HG03439 (cell line): ENCODE measurements at regions not wholly inside any gene's neighbourhood (a gene's known extent, or its start where the extent isn't known, plus 50 kb on each side); places are given as distances from the start of the nearest gene placed in this dataset.
"Not testable (repeated sequence)": the region's sequence is repeated elsewhere in the genome, so short reads cannot be mapped to it uniquely, and the experiment has no call there.

ENCODE experiments used
- ATAC-seq: cut with Tn5 transposase; IDR thresholded peaks from one replicate; pipeline ENCODE4 v1.9.1; 2021; ENCODE audit warnings: mild to moderate bottlenecking, moderate library complexity; ENCODE audit not compliant: unreplicated experiment

DNA sequence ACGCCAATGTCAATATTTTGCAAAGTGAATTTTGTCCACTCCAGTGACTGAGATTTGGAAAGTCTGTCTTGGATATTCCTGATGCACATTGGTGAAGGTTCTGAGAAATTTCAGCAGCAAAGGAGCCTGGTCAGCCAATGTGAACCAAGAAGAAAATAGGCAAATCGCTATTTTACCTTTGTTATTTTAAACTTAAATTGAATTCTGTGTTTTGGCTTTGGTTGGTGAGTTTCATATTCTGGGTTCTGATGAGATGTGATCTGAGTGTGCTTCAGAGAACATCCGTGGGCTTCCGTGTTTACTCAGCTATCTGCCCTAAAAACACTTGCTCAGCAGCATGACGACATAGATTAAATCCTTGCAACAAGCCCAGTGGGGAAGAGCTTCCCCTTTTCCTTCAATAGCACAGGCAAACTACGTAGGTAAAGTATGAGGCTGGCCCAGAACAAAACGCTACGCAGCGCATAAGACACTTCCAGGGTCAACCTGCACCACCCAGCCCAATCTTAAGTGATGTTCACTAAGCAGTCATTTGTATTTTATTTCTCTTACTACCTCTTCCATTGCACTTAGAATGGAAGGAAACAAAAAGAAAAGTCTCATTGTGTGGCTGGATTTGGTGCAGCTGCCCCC lies 176.4 kb upstream of the KAZN start:
- ATAC-seq, result no peak

DNA sequence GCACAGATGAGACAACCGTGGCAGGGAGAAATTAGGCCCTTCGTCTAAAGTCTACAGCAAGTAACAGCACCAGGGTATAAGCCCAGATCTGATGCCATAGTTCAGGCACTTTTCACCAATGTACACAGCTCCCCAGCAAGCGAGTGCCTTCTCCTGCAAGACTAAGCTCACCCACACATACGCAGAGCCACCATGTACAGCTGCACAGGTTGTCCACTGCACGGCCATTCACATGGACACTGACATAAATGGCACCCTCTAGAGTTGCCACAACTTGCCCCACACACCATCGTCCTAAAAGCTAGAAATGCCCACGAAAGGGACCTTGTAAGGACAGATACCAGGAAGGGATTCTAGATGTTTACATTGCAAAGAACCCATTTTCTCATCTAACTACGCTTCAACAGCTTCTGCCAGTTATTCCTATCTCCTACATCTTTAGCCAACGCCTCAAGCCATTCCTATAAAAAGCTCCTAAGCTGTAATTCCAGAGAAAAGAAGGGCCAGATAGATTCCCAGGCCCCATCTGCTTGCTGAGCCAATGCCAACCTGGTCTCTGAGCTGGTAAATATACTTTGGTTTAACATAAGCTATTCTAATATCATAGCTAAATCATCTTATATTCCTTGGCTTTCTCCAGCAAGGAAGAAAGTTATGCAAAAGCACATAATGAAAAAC lies 174.0 kb upstream of the KAZN start:
- ATAC-seq, result no peak

DNA sequence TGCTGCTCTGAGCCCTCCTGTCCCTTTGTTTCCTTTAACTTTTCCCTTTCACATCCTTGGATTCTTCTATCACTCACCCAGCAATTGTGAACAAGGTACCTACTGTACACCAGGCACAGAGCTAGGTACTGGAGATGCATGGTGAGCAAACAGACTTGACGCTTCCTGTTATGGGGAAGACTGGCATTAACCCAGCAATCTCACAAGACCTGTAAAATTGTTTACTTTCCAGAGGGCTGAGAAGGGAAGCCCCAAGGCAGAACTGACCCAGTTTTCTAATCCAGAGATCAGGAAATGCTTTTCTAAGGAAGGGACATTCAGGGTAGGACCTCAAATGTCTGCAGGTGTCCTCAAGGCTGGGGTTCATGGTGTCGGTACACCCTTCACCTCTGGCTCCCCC lies 171.6 kb upstream of the KAZN start:
- ATAC-seq, result no peak

DNA sequence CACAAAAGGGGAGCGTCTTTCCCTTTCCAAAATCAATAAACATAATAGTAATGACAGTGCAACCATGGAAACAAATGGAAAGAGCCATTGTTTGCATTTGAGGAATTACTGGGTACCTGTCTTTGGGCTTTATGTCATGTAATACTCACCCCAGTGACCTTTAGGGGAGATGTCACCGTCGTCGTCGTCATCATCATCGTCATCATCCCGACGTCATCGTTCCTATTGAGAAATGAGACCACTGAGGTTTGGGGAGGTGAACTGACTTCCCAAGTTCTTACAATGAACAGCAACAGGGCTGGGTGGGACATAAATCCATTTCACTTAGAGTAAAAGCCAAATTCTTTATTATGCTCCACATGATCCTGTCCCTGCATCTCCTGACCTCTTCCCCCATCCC lies 168.9 kb upstream of the KAZN start:
- no peak for ATAC-seq

DNA sequence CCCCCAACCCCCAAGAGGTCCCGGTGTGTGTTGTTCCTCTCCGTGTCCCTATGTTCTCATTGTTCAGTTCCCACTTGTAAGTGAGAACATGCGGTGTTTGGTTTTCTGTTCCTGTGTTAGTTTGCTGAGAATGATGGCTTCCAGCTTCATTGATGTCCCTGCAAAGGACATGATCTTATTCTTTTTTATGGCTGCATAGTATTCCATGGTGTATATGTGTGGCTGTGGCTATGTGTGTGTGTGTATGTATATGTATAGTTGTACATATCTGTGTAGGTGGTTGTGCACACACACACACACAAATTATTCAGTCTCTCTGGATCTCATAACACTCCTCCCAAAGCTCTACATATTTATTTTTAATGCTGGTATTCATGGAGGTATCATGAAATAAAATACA lies 165.8 kb upstream of the KAZN start:
- ATAC-seq, result not testable (repeated sequence)

DNA sequence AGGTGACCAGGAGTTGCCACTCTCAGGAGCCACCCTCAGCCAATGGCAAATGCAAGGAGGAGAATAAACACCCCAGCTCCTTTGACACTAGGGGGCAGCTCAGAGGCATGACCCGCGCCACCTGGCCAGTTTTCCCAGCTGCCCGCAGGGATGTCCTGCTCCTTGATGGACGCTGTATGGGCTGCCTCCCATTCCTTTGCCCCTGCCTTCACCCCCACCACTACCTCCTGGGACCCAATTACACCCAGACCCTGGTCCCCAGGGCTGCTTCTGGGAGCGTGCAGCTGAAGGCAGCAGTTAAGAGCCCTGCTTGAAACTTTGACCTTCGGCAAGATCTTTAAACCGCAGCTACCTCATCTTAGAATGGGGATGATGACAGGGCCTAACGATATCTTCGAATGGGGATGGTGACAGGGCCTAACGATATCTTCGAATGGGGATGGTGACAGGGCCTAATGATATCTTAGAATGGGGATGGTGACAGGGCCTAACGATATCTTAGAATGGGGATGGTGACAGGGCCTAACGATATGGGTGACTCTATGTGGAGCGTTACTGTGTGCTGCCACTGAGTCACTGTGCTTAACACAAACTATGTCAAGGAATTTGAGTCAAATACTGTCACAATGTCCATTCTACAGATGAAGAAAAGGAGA lies 163.0 kb upstream of the KAZN start:
- no peak for ATAC-seq

DNA sequence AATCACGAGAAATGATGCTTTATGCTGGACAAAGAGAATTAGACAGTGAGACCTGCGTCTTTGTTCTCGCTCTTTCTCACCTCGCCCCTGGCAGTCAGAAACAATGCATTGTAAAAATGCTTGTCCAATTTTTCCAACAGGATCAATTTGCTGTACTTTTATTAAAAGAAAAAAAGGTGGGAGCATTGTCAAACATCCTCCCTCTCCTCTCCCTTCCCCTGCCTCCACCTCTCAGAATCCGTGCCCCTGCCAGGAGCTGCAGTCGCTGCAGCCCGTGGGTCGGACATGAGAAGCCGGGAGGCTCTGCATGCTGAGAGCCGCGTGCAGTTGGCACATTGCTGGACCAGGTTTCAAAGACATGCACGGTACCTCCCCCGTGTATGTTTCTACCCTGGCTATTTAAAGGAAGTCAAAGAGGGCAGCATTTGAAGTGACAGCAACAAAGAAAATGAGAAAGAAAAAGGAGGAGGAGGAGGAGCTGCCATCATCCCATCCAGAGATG lies 161.0 kb upstream of the KAZN start:
- ATAC-seq, result no peak

DNA sequence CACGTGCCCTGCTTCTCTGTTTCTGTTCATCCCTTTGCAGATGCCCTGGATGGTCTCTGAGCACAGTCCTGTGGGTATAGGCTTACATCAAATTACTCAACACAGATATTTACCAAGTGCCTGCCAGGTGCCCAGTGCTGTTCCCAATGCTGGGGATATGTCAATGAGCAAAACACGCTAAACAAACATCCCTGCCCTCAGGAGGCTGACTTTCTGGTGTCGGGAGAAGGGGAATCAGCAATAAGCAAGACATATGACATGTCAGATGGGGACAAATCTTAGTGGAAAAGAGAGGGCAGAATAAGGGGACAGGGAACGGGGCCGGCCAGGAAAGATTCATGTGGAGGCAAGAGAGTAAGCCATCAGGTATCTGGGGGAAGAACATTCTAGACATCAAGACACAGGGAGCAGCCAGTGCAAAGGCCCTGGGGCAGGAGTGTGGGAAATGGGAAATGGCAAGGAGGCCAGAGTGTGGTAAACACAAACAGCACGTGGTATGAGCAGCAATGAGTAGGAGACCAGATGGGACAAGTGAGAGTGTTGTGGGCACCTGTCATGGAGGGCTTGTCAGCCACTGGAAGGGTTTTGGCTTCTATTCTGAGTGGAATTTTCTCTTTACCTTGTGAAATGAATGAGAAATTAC lies 160.2 kb upstream of the KAZN start:
- no peak for ATAC-seq

DNA sequence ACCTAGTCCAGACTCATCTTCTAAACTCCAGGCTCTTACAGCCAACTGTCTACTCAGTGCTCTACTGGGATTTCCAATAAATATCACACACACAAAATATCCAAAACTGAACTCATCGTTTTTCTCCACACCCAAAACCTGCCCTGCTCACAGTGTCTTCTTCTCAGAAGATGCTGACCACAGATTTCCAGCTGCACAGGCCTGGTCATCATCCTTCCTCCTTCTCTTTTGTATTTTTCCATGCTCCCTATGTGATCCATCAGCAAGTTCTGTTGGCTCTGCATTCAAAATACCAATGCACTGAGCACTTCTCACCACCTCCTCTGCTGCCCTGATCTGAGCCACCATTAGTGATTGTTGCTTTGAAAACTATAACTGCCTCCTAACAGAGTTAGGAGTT lies 159.5 kb upstream of the KAZN start:
- no peak for ATAC-seq

DNA sequence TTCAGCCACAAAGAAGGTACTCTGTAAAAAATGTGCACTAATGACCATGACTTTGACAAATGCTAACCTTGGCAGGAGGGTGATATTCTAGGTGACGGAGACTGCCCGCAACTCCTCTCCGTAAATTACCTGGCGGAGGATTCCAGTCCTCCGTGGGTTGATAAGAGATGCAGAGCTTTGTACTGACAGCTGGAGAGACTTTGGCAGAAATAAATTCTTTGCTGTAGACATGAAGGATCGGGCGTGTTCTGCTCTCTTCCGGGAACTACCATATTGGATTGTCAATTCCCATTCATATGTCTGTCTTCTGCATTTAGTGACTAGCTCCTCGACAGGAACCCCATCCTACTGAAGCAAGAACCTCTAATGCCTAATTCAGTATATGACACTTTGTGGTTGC lies 158.3 kb upstream of the KAZN start:
- no peak for ATAC-seq

DNA sequence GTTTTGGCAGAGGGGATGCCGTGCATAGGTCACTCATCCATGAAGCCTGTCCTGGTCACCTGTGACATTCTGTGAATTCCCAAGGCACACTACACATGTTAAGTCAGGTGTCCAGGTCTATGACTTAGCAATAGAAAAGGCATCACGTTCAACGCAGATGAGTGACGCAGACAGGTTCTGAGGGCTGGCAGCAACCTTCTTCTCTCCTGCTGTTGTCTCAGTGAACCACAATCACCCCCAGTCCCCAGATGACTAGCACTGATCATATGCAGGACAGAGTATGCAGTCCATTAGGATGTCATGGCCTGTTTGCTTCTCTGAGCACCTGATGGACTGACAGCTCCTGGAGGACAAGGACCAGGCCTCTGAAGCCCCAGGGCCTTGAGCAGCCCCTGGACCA lies 157.8 kb upstream of the KAZN start:
- no peak for ATAC-seq

DNA sequence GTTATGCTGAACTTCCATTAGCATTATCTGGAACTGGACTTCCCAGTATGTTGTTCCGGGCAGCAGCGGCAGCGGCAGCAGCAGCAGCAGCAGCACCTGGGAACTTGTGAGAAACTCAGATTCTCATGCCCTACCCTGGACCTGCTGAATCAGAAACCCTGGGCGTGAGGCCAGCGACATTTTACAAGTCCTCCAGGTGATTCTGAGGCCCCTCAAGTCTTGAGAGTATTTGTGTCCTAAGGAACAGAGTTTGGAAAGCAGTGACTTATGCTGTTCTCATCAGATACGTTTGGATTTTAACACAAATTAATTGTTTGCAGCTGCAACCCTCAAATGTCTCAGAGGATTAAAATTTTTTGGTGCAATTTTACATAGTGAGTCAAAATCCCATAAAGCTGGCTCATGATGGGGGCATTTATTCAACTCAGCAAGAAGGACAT lies 157.2 kb upstream of the KAZN start:
- ATAC-seq, result no peak

DNA sequence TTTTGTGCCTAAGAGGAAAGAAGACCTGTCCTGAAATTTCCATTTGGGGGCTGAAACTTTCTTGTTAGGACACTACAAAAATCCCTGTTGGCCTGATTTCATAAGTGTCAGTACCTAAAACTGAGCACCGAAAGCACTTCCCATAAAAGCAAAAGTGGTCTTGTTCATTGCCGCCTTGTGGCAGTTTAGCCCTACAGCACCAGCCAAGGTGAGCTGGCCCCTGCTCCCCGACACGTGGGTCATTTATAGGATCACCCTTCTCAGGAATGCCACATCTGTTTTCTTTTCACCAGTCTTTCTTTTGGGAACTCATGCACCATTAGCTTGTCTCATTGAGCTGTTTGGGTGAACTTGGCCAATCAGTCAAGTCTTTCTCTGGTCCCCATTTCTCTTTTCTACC lies 155.8 kb upstream of the KAZN start:
- no peak for ATAC-seq

DNA sequence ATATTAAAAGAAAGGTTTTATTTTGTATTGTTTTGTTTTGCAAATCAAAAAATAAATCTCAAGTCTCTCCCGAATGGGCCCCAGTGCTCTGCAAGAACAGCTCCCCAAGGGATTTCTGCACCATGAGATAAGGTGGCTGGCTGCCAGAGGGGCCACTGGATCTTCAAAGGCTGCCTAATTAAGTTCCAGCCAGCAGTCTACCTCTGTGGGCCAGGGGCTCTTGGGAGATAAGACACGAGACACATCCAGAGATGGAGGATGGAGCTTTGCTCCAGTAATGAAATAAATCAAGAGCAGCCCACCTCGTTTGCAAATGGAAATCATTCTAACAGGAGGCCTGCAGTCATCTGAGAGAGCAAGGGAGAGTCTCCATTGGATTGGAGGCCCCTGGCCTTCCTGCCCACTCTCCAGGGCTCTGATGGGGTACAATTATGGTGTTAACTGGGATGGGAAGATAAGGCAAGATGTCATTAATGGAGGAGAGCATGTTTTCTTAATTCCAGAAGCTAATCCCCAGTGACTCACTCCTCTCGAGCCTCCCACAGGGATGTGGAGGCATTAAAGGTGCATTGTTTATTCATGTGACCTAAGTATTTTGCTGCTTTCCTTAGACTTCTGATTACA lies 155.2 kb upstream of the KAZN start:
- ATAC-seq, result no peak

DNA sequence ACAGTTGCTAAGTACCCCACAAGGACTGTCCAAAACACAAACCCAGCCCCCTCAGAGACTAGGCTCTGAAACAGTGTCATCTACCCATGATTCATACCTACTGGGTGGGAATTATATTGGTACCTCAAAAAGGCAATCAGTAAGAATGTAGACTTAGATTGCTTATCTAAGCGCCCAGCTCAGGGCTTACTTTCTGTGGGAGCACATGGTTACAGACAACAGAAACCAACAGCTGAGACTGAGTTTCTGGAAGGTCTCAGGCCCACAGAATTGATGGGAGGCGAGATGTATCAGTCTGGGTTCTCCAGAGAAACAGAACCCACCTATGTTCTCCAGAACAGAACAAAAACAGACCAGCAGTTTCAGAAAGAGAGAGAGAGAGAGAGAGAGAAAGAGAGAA lies 147.3 kb upstream of the KAZN start:
- ATAC-seq, result no peak

DNA sequence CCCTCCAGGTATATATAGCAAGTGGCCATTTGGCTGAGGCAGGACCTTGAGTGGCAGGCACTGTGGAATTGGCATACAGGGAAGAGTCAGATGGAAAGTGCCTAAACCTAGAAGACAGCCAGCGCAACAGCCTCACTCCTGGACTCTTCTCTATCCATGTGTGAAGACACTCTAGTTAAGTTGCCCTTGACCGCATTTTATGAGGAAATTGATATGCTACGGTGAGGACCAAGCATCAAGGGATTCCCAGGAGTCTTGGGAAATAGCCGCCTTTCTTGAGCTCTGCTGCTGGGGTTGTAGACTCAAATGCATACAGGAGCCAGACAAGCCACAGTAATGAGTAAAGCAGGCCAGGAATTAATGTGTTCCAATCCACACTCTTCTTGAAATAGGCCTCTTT lies 145.9 kb upstream of the KAZN start:
- ATAC-seq, result no peak

DNA sequence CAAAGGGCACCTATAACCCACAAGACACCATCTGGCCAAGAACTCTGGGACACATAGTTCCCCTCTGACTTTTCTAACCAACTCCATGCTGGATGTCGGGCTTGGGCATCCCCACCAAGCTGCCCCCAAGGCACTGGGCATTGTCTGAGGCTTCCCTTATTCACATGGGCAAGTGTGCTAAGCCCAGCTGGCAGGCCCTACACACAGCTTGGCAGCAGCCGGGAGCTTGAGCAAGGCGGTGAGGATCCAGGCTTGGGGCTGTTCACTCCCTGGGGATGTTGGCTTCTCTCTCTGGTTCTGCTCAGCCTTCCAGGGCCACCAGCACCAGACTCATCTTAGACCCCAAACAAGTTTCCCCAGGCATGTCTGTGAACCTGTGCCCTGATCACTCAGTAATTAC lies 138.3 kb upstream of the KAZN start:
- ATAC-seq, result no peak

DNA sequence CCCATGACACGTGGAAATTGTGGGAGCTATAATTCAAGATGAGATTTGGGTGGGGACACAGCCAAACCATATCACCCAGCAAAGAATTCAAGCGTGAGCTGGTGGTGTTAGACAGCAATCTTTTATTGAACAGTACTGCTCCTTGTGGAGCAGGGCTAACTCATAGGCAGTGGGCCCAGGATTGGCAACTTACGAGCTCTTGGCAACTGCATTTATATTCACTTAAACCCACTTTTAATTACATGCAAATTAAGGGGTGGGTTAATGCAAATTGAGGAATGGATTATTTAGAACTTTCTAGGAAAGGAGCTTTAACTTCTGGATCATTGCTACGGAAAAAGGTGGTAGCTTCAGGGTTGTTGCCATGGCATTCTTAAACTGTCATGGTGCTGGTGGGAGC lies 135.6 kb upstream of the KAZN start:
- no peak for ATAC-seq

DNA sequence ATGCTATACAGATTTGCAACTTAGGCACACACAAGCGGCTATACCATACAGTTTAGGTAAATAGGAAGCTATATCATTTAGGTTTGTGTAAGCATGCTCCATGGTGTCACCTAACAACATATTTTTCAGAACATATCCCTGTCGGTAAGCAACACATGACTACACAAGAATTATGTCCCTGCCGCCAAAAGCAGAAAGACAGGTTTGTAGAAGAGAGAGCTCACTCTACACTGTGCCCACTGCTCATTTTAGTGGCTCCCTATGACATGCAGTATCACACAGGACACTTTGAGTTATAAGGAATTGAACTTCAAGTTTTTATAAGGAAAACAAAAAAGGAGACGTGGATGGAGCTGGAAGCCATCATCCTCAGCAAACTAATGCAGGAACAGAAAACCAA lies 132.5 kb upstream of the KAZN start:
- no peak for ATAC-seq

DNA sequence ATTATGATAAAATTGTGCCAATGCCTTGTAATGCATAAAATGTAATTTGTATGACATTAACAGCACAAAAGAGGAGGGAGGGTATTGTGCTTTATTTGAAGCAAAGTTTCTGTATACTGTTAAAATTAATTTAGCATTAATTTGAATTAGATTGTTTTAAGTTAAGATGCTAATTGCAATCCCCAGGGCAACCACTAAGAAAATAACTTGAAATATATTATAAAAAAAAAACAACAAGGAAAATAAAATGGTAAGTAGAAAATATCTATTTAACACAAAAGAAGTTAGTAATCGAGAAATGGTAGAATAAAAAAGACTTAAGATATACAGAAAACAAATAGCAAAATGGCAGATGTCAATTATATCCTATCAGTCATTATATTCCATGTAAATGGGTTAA lies 131.4 kb upstream of the KAZN start:
- ATAC-seq, result no peak

DNA sequence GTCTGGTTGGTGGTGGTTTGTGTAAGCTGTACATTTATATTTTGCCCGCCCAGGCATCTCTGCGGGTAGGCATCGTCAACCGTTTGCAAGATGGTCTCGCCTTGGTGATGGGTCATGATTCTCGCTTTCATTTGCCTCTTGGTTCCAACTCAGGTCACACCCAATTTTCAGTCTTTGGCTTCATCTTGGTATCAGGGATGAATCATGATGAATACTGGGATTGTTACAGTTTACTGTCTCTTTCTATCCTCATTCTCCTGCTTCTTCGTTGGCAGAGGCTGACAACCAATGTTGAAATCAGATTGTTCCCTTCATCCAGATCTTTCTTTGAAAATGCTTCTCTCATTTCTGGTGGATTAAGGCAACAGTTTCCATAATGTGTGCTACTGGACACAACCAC lies 129.7 kb upstream of the KAZN start:
- ATAC-seq, result no peak
